ENCODE measurements at regions not wholly inside any gene's neighbourhood (a gene's known extent, or its start where the extent isn't known, plus 50 kb on each side); places are given as distances from the start of the nearest gene placed in this dataset.

GRCh38 chr1:4973341-4973740 lies 318.9 kb downstream of the AJAP1 start:
- DNase-seq = no peak
- no peaks in the 10 kb centered on the region for H3K9me3 ChIP-seq
- no peaks in the 10 kb centered on the region for H3K27me3 ChIP-seq
- no peaks in the 10 kb centered on the region for H3K36me3 ChIP-seq
- H3K4me3 ChIP-seq = no peak overlapping the region

GRCh38 chr1:4972761-4973320 lies 318.4 kb downstream of the AJAP1 start:
- no peaks in the 10 kb centered on the region for H3K36me3 ChIP-seq
- H3K9me3 ChIP-seq = no peaks in the 10 kb centered on the region
- DNase-seq = no peak
- no peak overlapping the region for H3K4me3 ChIP-seq
- no peaks in the 10 kb centered on the region for H3K27me3 ChIP-seq

- H3K36me3 ChIP-seq = no peaks in the 10 kb centered on the region
- no peak for DNase-seq
- H3K9me3 ChIP-seq = no peaks in the 10 kb centered on the region
- H3K27me3 ChIP-seq = no peaks in the 10 kb centered on the region
- H3K4me3 ChIP-seq = no peak overlapping the region
Measured at GRCh38 chr1:4971666-4972065, 317.3 kb downstream of the AJAP1 start.

- Histone ChIP-seq H3K27me3 (no peaks in the 10 kb centered on the region), H3K36me3 (no peaks in the 10 kb centered on the region), H3K9me3 (no peaks in the 10 kb centered on the region), H3K4me3 (no peak overlapping the region)
- DNase-seq = peak; percentile 45
Measured at GRCh38 chr1:4970532-4970931, 316.1 kb downstream of the AJAP1 start.

GRCh38 chr1:4969556-4970129 lies 315.2 kb downstream of the AJAP1 start:
- DNase-seq = no peak
- Histone ChIP-seq H3K4me3 (no peak overlapping the region), H3K9me3 (no peaks in the 10 kb centered on the region)

GRCh38 chr1:4965346-4966075 lies 311.1 kb downstream of the AJAP1 start:
- no peak for DNase-seq
- H3K27me3 ChIP-seq = no peaks in the 10 kb centered on the region
- no peak overlapping the region for H3K4me3 ChIP-seq
- no peaks in the 10 kb centered on the region for H3K36me3 ChIP-seq
- H3K9me3 ChIP-seq = no peaks in the 10 kb centered on the region

More at GRCh38 chr1:4969556-4970129, 315.2 kb downstream of the AJAP1 start:
- Histone ChIP-seq H3K27me3 (no peaks in the 10 kb centered on the region), H3K36me3 (no peaks in the 10 kb centered on the region)

GRCh38 chr1:4964634-4965345 lies 310.4 kb downstream of the AJAP1 start:
- no peak for DNase-seq
- Histone ChIP-seq H3K9me3 (no peaks in the 10 kb centered on the region), H3K27me3 (no peaks in the 10 kb centered on the region), H3K4me3 (no peak overlapping the region), H3K36me3 (no peaks in the 10 kb centered on the region)

GRCh38 chr1:4963251-4963650 lies 308.8 kb downstream of the AJAP1 start:
- no peak overlapping the region for H3K4me3 ChIP-seq
- no peaks in the 10 kb centered on the region for H3K27me3 ChIP-seq
- H3K9me3 ChIP-seq = no peaks in the 10 kb centered on the region
- DNase-seq = peak; percentile 85
- H3K36me3 ChIP-seq = no peaks in the 10 kb centered on the region

- DNase-seq = peak; percentile 36
- Histone ChIP-seq H3K27me3 (no peaks in the 10 kb centered on the region), H3K9me3 (no peaks in the 10 kb centered on the region), H3K36me3 (no peaks in the 10 kb centered on the region), H3K4me3 (no peak overlapping the region)
Measured at GRCh38 chr1:4962836-4963235, 308.4 kb downstream of the AJAP1 start.

- no peaks in the 10 kb centered on the region for H3K9me3 ChIP-seq
- no peaks in the 10 kb centered on the region for H3K27me3 ChIP-seq
Measured at GRCh38 chr1:4961935-4962645, 307.7 kb downstream of the AJAP1 start.

GRCh38 chr1:4960782-4961475 lies 306.5 kb downstream of the AJAP1 start:
- Histone ChIP-seq H3K27me3 (no peaks in the 10 kb centered on the region), H3K36me3 (no peaks in the 10 kb centered on the region), H3K9me3 (no peaks in the 10 kb centered on the region)

More at GRCh38 chr1:4961935-4962645, 307.7 kb downstream of the AJAP1 start:
- Histone ChIP-seq H3K4me3 (no peak overlapping the region), H3K36me3 (no peaks in the 10 kb centered on the region)
- no peak for DNase-seq

GRCh38 chr1:4960336-4960735 lies 305.9 kb downstream of the AJAP1 start:
- no peak for DNase-seq
- Histone ChIP-seq H3K9me3 (no peaks in the 10 kb centered on the region), H3K4me3 (no peak overlapping the region), H3K27me3 (no peaks in the 10 kb centered on the region), H3K36me3 (no peaks in the 10 kb centered on the region)

More at GRCh38 chr1:4960782-4961475, 306.5 kb downstream of the AJAP1 start:
- no peak for DNase-seq
- H3K4me3 ChIP-seq = no peak overlapping the region

GRCh38 chr1:4959216-4959615 lies 304.8 kb downstream of the AJAP1 start:
- Histone ChIP-seq H3K9me3 (no peaks in the 10 kb centered on the region), H3K27me3 (no peaks in the 10 kb centered on the region), H3K36me3 (no peaks in the 10 kb centered on the region), H3K4me3 (no peak overlapping the region)
- DNase-seq = no peak

GRCh38 chr1:4957027-4957426 lies 302.6 kb downstream of the AJAP1 start:
- H3K27me3 ChIP-seq = no peaks in the 10 kb centered on the region
- no peaks in the 10 kb centered on the region; the same call in 1 of the 2 replicates for H3K9me3 ChIP-seq
- H3K36me3 ChIP-seq = no peaks in the 10 kb centered on the region
- no peak for DNase-seq
- H3K4me3 ChIP-seq = no peak overlapping the region

GRCh38 chr1:4954392-4954791 lies 300.0 kb downstream of the AJAP1 start:
- Histone ChIP-seq H3K9me3 (no peaks in the 10 kb centered on the region; the same call in 1 of the 2 replicates), H3K27me3 (no peaks in the 10 kb centered on the region), H3K4me3 (no peak overlapping the region), H3K36me3 (no peaks in the 10 kb centered on the region)
- no peak for DNase-seq

GRCh38 chr1:4951601-4952000 lies 297.2 kb downstream of the AJAP1 start:
- no peak for DNase-seq
- Histone ChIP-seq H3K27me3 (no peaks in the 10 kb centered on the region), H3K9me3 (no peaks in the 10 kb centered on the region; the same call in 1 of the 2 replicates), H3K4me3 (no peak overlapping the region), H3K36me3 (no peaks in the 10 kb centered on the region)
